GM18909 (cell line): ENCODE measurements at regions not wholly inside any gene's neighbourhood (a gene's known extent, or its start where the extent isn't known, plus 50 kb on each side); places are given as distances from the start of the nearest gene placed in this dataset.
"Not testable (repeated sequence)": the region's sequence is repeated elsewhere in the genome, so short reads cannot be mapped to it uniquely, and the experiment has no call there.

Experiments used
- ATAC-seq: cut with Tn5 transposase; IDR thresholded peaks from one replicate; pipeline ENCODE4 v1.9.1; 2021; ENCODE audit warnings: mild to moderate bottlenecking; ENCODE audit not compliant: unreplicated experiment, poor library complexity

GRCh38 chr2:195124391-195125079, 532.5 kb upstream of the SLC39A10 start:
- no peak for ATAC-seq

- no peak for ATAC-seq
These were observed 534.4 kb upstream of the SLC39A10 start for GRCh38 chr2:195122653-195123052.

GRCh38 chr2:195121341-195121740, 535.7 kb upstream of the SLC39A10 start:
- ATAC-seq: no peak

- ATAC-seq: no peak
These were observed 537.8 kb upstream of the SLC39A10 start for GRCh38 chr2:195119231-195119630.

- no peak for ATAC-seq
These were observed 538.8 kb upstream of the SLC39A10 start for GRCh38 chr2:195118276-195118675.

GRCh38 chr2:195117011-195117410, 540.0 kb upstream of the SLC39A10 start:
- ATAC-seq: no peak

GRCh38 chr2:195115738-195116137, 541.3 kb upstream of the SLC39A10 start:
- no peak for ATAC-seq

GRCh38 chr2:195108182-195108581, 548.8 kb upstream of the SLC39A10 start:
- ATAC-seq: no peak

- no peak for ATAC-seq
These were observed 550.2 kb upstream of the SLC39A10 start for GRCh38 chr2:195106681-195107380.

GRCh38 chr2:195105581-195105980, 551.4 kb upstream of the SLC39A10 start:
- ATAC-seq: no peak

GRCh38 chr2:195094330-195094729, 562.7 kb upstream of the SLC39A10 start:
- ATAC-seq: peak; percentile 41

- no peak for ATAC-seq
These were observed 564.7 kb upstream of the SLC39A10 start for GRCh38 chr2:195092341-195092740.

GRCh38 chr2:195072806-195073205, 584.2 kb upstream of the SLC39A10 start:
- ATAC-seq: not testable (repeated sequence)

- no peak for ATAC-seq
These were observed 600.0 kb upstream of the SLC39A10 start for GRCh38 chr2:195057001-195057400.

- ATAC-seq: no peak
These were observed 601.0 kb upstream of the SLC39A10 start for GRCh38 chr2:195055996-195056395.

GRCh38 chr2:195051401-195051800, 605.6 kb upstream of the SLC39A10 start:
- ATAC-seq: no peak

- peak; percentile 88 for ATAC-seq
These were observed 607.5 kb upstream of the SLC39A10 start for GRCh38 chr2:195049372-195050031.

- no peak for ATAC-seq
These were observed 609.1 kb upstream of the SLC39A10 start for GRCh38 chr2:195047955-195048354.

GRCh38 chr2:195044801-195045200, 612.2 kb upstream of the SLC39A10 start:
- no peak for ATAC-seq

- ATAC-seq: no peak
These were observed 618.9 kb upstream of the SLC39A10 start for GRCh38 chr2:195038153-195038552.

GRCh38 chr2:195037045-195037444, 620.0 kb upstream of the SLC39A10 start:
- no peak for ATAC-seq
